Mesothelial cell of epicardium (in vitro differentiated cells): ENCODE measurements at regions not wholly inside any gene's neighbourhood (a gene's known extent, or its start where the extent isn't known, plus 50 kb on each side); places are given as distances from the start of the nearest gene placed in this dataset.

Experiments used
- DNase-seq, 2 experiments: peaks; one replicate each; pipeline ENCODE4 v3.0.0; 2021; ENCODE audit warnings: low spot score in 2 of 2; ENCODE audit not compliant: unreplicated experiment in 2 of 2
- H3K27ac Mint-ChIP-seq: 2 replicates; pipeline ENCODE4 v1.8.0; 2021; ENCODE audit warnings: mixed read lengths
- H3K27me3 Mint-ChIP-seq: 2 replicates; pipeline ENCODE4 v1.8.0; 2021; ENCODE audit warnings: low read depth, mixed read lengths
- H3K36me3 Mint-ChIP-seq: 2 replicates; pipeline ENCODE4 v1.8.0; 2021; ENCODE audit warnings: mixed read lengths
- H3K4me1 Mint-ChIP-seq: 2 replicates; pipeline ENCODE4 v1.8.0; 2021; ENCODE audit warnings: mixed read lengths
- H3K4me3 Mint-ChIP-seq: 2 replicates; pipeline ENCODE4 v1.8.0; 2021; ENCODE audit warnings: mild to moderate bottlenecking, moderate library complexity, mixed read lengths
- H3K9me3 Mint-ChIP-seq: 2 replicates; pipeline ENCODE4 v1.8.0; 2021; ENCODE audit warnings: mixed read lengths
- TF ChIP-seq, protein P1 (sequence below): fragments of 200-600 bp; sonication (generic); IDR thresholded peaks from one replicate; pipeline ENCODE4 v1.5.0; 2021; ENCODE audit warnings: antibody characterized with exemption; ENCODE audit not compliant: unreplicated experiment

DNA sequence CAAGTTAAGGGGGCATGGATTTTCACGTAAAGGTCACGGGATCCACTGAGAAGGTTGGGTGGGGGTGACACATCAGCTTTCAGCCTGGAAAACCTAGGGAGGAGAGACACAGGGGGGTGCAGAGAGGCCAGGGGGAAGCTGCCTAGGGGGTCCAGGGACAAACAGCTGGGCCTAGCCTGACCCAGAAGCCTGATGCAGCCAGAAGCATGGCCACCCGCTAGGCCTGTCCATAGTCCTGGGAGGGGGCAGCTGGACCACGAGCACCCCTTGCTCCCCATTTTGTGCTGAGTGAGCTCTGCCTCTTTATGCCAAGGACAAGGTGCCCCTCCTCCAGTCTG lies 322.7 kb upstream of the RTL1 start:
- TF ChIP-seq, protein P1, sequence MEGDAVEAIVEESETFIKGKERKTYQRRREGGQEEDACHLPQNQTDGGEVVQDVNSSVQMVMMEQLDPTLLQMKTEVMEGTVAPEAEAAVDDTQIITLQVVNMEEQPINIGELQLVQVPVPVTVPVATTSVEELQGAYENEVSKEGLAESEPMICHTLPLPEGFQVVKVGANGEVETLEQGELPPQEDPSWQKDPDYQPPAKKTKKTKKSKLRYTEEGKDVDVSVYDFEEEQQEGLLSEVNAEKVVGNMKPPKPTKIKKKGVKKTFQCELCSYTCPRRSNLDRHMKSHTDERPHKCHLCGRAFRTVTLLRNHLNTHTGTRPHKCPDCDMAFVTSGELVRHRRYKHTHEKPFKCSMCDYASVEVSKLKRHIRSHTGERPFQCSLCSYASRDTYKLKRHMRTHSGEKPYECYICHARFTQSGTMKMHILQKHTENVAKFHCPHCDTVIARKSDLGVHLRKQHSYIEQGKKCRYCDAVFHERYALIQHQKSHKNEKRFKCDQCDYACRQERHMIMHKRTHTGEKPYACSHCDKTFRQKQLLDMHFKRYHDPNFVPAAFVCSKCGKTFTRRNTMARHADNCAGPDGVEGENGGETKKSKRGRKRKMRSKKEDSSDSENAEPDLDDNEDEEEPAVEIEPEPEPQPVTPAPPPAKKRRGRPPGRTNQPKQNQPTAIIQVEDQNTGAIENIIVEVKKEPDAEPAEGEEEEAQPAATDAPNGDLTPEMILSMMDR = no peak
- Mint-ChIP-seq H3K36me3 (no peaks in the 10 kb centered on the region), H3K27ac (no peak overlapping the region), H3K4me1 (peaks cover 14% of the 10 kb centered on the region), H3K4me3 (no peak overlapping the region), H3K9me3 (no peaks in the 10 kb centered on the region), H3K27me3 (peaks cover 3% of the 10 kb centered on the region)
- DNase-seq = peak in 1 of 2 experiments; percentile 25

DNA sequence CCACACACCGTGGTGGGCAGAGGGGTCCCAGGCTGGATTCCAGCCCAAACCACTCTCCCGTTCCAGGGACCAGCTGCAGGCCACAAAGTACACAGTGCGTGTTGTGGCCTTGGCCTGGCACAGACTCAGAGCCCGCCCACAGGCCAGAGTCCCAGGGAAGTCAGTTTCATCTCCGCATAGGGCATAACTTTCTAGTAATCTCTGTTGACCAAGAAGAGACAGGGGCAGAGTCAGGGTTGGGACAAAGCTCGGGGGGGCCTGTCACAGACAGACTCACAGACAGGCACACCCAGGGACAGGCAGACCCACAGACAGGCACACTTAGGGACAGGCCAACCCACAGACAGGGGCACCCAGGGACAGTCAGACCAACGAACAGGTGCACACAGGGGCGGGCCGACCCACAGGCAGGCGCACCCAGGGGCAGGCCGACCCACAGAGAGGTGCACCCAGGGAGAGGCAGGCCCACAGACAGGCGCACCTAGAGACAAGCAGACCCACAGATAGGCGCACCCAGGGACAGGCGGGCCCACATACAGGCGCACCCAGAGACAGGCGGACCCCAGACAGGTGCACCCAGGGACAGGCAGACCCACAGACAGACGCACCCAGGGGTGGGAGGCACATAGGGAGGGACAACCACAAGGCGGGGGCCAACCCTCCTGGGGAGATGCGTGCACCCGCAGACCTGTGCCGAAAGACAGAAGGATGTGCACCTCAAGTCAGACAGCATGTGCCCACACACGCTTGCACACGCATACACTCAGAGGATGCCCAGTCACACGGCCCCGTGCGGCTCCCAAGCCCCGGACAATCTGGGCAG lies 323.3 kb upstream of the RTL1 start:
- Mint-ChIP-seq H3K36me3 (no peaks in the 10 kb centered on the region), H3K9me3 (no peaks in the 10 kb centered on the region), H3K4me1 (peaks cover 14% of the 10 kb centered on the region), H3K27ac (no peak overlapping the region), H3K27me3 (peaks cover 6% of the 10 kb centered on the region), H3K4me3 (no peak overlapping the region)
- TF ChIP-seq, protein P1 = no peak
- peak in 1 of 2 experiments; percentile 40 for DNase-seq

DNA sequence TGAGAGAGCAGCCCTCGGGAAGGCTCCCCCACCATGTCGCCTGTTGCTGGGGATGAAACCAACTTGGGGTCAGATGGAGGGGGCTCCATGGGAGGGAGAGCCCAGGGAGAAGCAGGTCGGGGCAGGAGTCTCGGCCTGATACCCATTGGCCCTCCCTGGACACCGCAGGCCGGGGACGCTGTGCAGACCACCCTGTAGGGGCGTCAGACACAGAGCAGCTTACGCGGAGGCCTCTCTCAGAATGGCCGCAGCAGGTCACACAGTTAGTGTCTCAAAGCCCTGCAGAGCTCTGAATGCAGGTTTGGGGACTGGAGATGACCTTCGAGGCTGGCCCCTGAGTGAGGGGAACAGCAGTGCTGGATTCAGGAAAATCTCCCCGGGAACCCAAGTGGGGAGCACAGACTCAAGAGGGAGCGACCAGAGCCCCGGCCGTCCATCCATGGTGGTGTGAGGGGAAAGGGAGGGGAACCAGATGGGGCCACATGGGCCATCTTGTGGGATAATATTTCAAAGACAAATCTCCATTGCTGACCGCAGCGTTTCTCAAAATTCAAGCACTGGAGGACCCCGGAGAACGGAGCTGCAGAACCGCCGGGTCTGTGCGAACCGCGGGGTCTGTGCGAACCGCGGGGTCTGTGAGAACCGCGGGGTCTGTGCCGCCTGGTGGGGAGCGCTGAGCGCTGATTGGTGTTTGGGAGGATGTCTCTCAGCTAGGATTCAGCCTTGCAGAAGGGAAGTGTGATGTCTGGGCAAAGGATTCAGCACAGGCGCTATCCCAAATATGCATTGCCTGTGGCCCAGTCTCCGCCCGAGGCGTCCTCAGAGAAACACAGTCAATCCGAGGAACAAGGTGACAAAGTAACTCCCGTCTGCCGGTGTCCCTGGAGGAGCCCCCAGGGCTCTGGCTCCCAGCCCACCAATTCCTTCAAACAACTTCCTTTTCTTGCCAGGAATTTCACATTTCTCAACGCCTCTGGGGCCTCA lies 324.4 kb upstream of the RTL1 start:
- TF ChIP-seq, protein P1 = no peak
- peaks cover 2% of the 10 kb centered on the region for H3K27me3 Mint-ChIP-seq
- no peaks in the 10 kb centered on the region for H3K9me3 Mint-ChIP-seq
- H3K4me1 Mint-ChIP-seq = peaks cover 17% of the 10 kb centered on the region
- peak overlapping the region; percentile 75 for H3K27ac Mint-ChIP-seq
- peak in 1 of 2 experiments; percentile 35 for DNase-seq
- no peaks in the 10 kb centered on the region for H3K36me3 Mint-ChIP-seq
- H3K4me3 Mint-ChIP-seq = no peak overlapping the region

DNA sequence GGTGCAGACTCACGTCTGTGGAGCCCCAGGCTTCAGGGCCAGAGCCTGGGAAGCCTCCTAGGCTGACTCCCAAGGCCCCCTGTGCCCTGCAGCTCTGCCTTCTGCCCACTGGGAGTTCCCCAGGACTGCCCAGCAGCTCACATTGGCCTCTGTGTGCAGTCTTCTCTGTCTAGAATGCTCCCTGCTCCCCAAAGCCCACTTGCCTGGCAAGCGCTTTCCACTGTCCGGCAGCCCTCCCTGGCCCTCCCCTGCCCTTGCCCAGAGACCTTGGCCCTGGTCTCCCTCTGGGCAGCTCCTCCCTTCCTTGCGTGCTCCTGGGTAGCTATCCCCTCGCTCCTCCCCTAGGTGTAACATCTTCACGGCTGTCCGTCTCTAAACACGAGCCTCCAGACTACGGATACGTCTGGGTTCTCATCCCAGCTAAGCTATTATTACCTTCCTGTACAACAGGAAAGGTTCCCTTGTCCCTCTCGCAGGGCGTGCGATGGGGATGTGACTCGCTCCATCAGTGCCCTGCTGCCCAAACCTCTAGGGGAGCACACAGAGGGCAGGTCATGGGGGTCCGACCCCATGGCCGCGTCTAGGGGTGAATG lies 325.5 kb upstream of the RTL1 start:
- peaks cover 27% of the 10 kb centered on the region for H3K4me1 Mint-ChIP-seq
- H3K4me3 Mint-ChIP-seq = no peak overlapping the region
- DNase-seq = peak in 1 of 2 experiments; percentile 17
- H3K27ac Mint-ChIP-seq = peak overlapping the region; percentile 35
- TF ChIP-seq, protein P1 = no peak
- peaks cover 2% of the 10 kb centered on the region for H3K27me3 Mint-ChIP-seq
- no peaks in the 10 kb centered on the region for H3K9me3 Mint-ChIP-seq
- H3K36me3 Mint-ChIP-seq = no peaks in the 10 kb centered on the region

DNA sequence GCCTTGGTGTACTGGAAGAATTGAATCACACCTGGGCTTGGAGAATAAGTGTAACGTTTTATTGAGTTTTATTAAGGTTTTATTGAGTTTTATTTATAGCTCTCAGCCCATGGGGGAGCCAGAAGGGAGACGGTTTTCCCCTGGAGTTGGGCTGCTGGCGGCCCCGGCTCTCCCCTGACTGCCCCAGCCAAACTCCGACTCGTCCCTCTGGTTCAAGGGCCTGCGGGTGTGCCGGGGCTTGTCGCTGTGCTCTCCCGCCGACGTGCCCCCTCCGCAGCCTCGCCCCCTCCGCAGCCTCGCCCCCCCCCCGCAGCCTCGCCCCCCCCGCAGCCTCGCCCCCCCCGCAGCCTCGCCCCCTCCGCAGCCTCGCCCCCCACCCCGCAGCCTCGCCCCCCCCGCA lies 326.1 kb upstream of the RTL1 start:
- H3K27me3 Mint-ChIP-seq = peaks cover 2% of the 10 kb centered on the region
- H3K27ac Mint-ChIP-seq = no peak overlapping the region
- no peak for DNase-seq
- H3K9me3 Mint-ChIP-seq = no peaks in the 10 kb centered on the region
- no peak overlapping the region for H3K4me3 Mint-ChIP-seq
- TF ChIP-seq, protein P1 = no peak
- H3K36me3 Mint-ChIP-seq = no peaks in the 10 kb centered on the region
- H3K4me1 Mint-ChIP-seq = peaks cover 28% of the 10 kb centered on the region
